HEK293 (cell line): ENCODE measurements at regions not wholly inside any gene's neighbourhood (a gene's known extent, or its start where the extent isn't known, plus 50 kb on each side); places are given as distances from the start of the nearest gene placed in this dataset.

Experiments used
- CTCF ChIA-PET: fragments of 350-600 bp; formaldehyde crosslinking; extraction: SDS; loops from one replicate; lab custom pipeline; 2021; ENCODE audit warnings: antibody characterized with exemption; lab: Yijun Ruan, JAX
- POLR2A ChIA-PET: fragments of 300-600 bp; formaldehyde crosslinking; extraction: SDS; loops from one replicate; lab custom pipeline; 2020; ENCODE audit warnings: antibody characterized with exemption, inconsistent platforms; lab: Yijun Ruan, JAX
- H3K27ac ChIP-seq: fragments of 200-500 bp; sonication (Bioruptor generic); 2 replicates; pipeline ENCODE4 v1.5.1; 2014; ENCODE audit warnings: low read depth, low read length, control low read depth, inconsistent platforms; ENCODE audit errors: extremely low read depth
- H3K36me3 ChIP-seq, 2 experiments: fragments of 200-500 bp in 1 of 2; sonication (Bioruptor generic) in 1 of 2; 1 replicate in 1 of 2; 2 replicates in 1 of 2; pipeline ENCODE4 v1.5.1; 2014 to 2017; ENCODE audit warnings: inconsistent platforms in 2 of 2, low read length in 2 of 2; ENCODE audit not compliant: control insufficient read depth in 2 of 2, insufficient read depth in 1 of 2
- H3K4me1 ChIP-seq: fragments of 200-500 bp; sonication (Bioruptor generic); 2 replicates; pipeline ENCODE4 v1.5.1; 2014; ENCODE audit warnings: mild to moderate bottlenecking, low read length, inconsistent platforms; ENCODE audit not compliant: control insufficient read depth, insufficient read depth
- H3K4me3 ChIP-seq: 2 replicates; pipeline ENCODE4 v1.5.1; 2011; ENCODE audit warnings: low read depth, mild to moderate bottlenecking, control low read depth, low read length, moderate library complexity
- H3K9me3 ChIP-seq: fragments of 200-500 bp; sonication (Bioruptor generic); 2 replicates; pipeline ENCODE4 v1.5.1; 2014; ENCODE audit warnings: low read depth, low read length, inconsistent platforms; ENCODE audit not compliant: control insufficient read depth, insufficient read depth
- GLI4 ChIP-seq: fragments of 450-650 bp; formaldehyde crosslinking; IDR thresholded peaks from 2 replicates; pipeline ENCODE4 v1.5.1; 2016; ENCODE audit warnings: missing biosample characterization, missing genetic modification characterization
- IKZF3 ChIP-seq: fragments of 450-650 bp; IDR thresholded peaks from 2 replicates; pipeline ENCODE4 v1.5.0; 2018; ENCODE audit warnings: missing biosample characterization, mild to moderate bottlenecking, missing genetic modification characterization, moderate library complexity
- PRDM2 ChIP-seq: fragments of 450-650 bp; formaldehyde crosslinking; IDR thresholded peaks from 2 replicates; pipeline ENCODE4 v1.5.1; 2016; ENCODE audit warnings: missing biosample characterization, missing genetic modification characterization, borderline replicate concordance
- WT1 ChIP-seq: fragments of 450-650 bp; formaldehyde crosslinking; IDR thresholded peaks from 2 replicates; pipeline ENCODE4 v1.5.1; 2016; ENCODE audit warnings: missing biosample characterization, missing genetic modification characterization
- ZBTB21 ChIP-seq: fragments of 450-650 bp; formaldehyde crosslinking; IDR thresholded peaks from 2 replicates; pipeline ENCODE4 v1.5.1; 2017; ENCODE audit warnings: missing biosample characterization, missing genetic modification characterization
- ZEB2 ChIP-seq: fragments of 450-650 bp; formaldehyde crosslinking; IDR thresholded peaks from 2 replicates; pipeline ENCODE4 v1.5.1; 2016; ENCODE audit warnings: missing biosample characterization, missing genetic modification characterization
- ZNF112 ChIP-seq: fragments of 450-650 bp; formaldehyde crosslinking; IDR thresholded peaks from 2 replicates; pipeline ENCODE4 v1.5.0; 2017; ENCODE audit warnings: missing biosample characterization, missing genetic modification characterization
- ZNF146 ChIP-seq: fragments of 450-650 bp; formaldehyde crosslinking; IDR thresholded peaks from 2 replicates; pipeline ENCODE4 v1.5.1; 2016; ENCODE audit warnings: missing biosample characterization, missing genetic modification characterization
- ZNF174 ChIP-seq: fragments of 450-650 bp; formaldehyde crosslinking; IDR thresholded peaks from 2 replicates; pipeline ENCODE4 v1.5.0; 2017; ENCODE audit warnings: missing biosample characterization, mild to moderate bottlenecking, missing genetic modification characterization
- ZNF214 ChIP-seq: fragments of 450-650 bp; formaldehyde crosslinking; IDR thresholded peaks from 2 replicates; pipeline ENCODE4 v1.5.1; 2017; ENCODE audit warnings: missing biosample characterization, mild to moderate bottlenecking, missing genetic modification characterization, borderline replicate concordance
- ZNF223 ChIP-seq: fragments of 450-650 bp; formaldehyde crosslinking; IDR thresholded peaks from 2 replicates; pipeline ENCODE4 v1.5.1; 2016; ENCODE audit warnings: missing biosample characterization, missing genetic modification characterization
- ZNF23 ChIP-seq: fragments of 450-650 bp; formaldehyde crosslinking; IDR thresholded peaks from 2 replicates; pipeline ENCODE4 v1.5.1; 2016; ENCODE audit warnings: missing biosample characterization, missing genetic modification characterization, borderline replicate concordance
- ZNF302 ChIP-seq: fragments of 450-650 bp; formaldehyde crosslinking; IDR thresholded peaks from 2 replicates; pipeline ENCODE4 v1.5.1; 2016; ENCODE audit warnings: missing biosample characterization, missing genetic modification characterization, low read depth
- ZNF335 ChIP-seq: fragments of 450-650 bp; formaldehyde crosslinking; conservative IDR thresholded peaks from 2 replicates; pipeline ENCODE4 v1.5.1; 2016; ENCODE audit warnings: missing biosample characterization, missing genetic modification characterization
- ZNF501 ChIP-seq: fragments of 450-650 bp; formaldehyde crosslinking; IDR thresholded peaks from 2 replicates; pipeline ENCODE4 v1.5.1; 2016; ENCODE audit warnings: missing biosample characterization, missing genetic modification characterization
- ZNF558 ChIP-seq: fragments of 450-650 bp; formaldehyde crosslinking; IDR thresholded peaks from 2 replicates; pipeline ENCODE4 v1.5.1; 2016; ENCODE audit warnings: missing biosample characterization, missing genetic modification characterization
- ZNF560 ChIP-seq: fragments of 450-650 bp; formaldehyde crosslinking; IDR thresholded peaks from 2 replicates; pipeline ENCODE4 v1.5.1; 2017; ENCODE audit warnings: missing biosample characterization, missing genetic modification characterization, borderline replicate concordance
- TF ChIP-seq, protein P1 (sequence below): fragments of 450-650 bp; formaldehyde crosslinking; IDR thresholded peaks from 2 replicates; pipeline ENCODE4 v1.5.1; 2016; ENCODE audit warnings: missing biosample characterization, missing genetic modification characterization
- TF ChIP-seq, protein P2 (sequence below): fragments of 450-650 bp; formaldehyde crosslinking; IDR thresholded peaks from 2 replicates; pipeline ENCODE4 v1.5.1; 2016; ENCODE audit warnings: missing biosample characterization, missing genetic modification characterization, borderline replicate concordance

- ChIA-PET POLR2A (no interaction called here), CTCF (no interaction called here)
- TF ChIP-seq GLI4 (tag by site-specific recombination): no peak
- TF ChIP-seq ZNF560 (tag by site-specific recombination): no peak
- TF ChIP-seq ZEB2 (tag by site-specific recombination): no peak
- no peak for TF ChIP-seq ZNF335 (tag by site-specific recombination)
- TF ChIP-seq WT1 (tag by site-specific recombination): no peak
- TF ChIP-seq IKZF3 (tag by site-specific recombination): no peak
- TF ChIP-seq ZNF501 (tag by site-specific recombination): no peak
- TF ChIP-seq ZNF146 (tag by site-specific recombination): no peak
- TF ChIP-seq ZBTB21 (tag by site-specific recombination): no peak
- TF ChIP-seq ZNF23 (tag by site-specific recombination): no peak
- no peak for TF ChIP-seq ZNF112 (tag by site-specific recombination)
- TF ChIP-seq, protein P1, sequence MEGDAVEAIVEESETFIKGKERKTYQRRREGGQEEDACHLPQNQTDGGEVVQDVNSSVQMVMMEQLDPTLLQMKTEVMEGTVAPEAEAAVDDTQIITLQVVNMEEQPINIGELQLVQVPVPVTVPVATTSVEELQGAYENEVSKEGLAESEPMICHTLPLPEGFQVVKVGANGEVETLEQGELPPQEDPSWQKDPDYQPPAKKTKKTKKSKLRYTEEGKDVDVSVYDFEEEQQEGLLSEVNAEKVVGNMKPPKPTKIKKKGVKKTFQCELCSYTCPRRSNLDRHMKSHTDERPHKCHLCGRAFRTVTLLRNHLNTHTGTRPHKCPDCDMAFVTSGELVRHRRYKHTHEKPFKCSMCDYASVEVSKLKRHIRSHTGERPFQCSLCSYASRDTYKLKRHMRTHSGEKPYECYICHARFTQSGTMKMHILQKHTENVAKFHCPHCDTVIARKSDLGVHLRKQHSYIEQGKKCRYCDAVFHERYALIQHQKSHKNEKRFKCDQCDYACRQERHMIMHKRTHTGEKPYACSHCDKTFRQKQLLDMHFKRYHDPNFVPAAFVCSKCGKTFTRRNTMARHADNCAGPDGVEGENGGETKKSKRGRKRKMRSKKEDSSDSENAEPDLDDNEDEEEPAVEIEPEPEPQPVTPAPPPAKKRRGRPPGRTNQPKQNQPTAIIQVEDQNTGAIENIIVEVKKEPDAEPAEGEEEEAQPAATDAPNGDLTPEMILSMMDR (tag by site-specific recombination): no peak
- no peak for TF ChIP-seq ZNF302 (tag by site-specific recombination)
- TF ChIP-seq PRDM2 (tag by site-specific recombination): no peak
- no peak for TF ChIP-seq ZNF223 (tag by site-specific recombination)
- TF ChIP-seq ZNF174 (tag by site-specific recombination): no peak
- no peak for TF ChIP-seq ZNF558 (tag by site-specific recombination)
- no peak for TF ChIP-seq ZNF214 (tag by site-specific recombination)
- TF ChIP-seq, protein P2, sequence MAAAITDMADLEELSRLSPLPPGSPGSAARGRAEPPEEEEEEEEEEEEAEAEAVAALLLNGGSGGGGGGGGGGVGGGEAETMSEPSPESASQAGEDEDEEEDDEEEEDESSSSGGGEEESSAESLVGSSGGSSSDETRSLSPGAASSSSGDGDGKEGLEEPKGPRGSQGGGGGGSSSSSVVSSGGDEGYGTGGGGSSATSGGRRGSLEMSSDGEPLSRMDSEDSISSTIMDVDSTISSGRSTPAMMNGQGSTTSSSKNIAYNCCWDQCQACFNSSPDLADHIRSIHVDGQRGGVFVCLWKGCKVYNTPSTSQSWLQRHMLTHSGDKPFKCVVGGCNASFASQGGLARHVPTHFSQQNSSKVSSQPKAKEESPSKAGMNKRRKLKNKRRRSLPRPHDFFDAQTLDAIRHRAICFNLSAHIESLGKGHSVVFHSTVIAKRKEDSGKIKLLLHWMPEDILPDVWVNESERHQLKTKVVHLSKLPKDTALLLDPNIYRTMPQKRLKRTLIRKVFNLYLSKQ (tag by site-specific recombination): no peak
- H3K4me3 ChIP-seq: no peak overlapping the region
- no peaks in the 10 kb centered on the region for H3K36me3 ChIP-seq
- no peaks in the 10 kb centered on the region for H3K4me1 ChIP-seq
- H3K9me3 ChIP-seq: no peaks in the 10 kb centered on the region
- no peak overlapping the region for H3K27ac ChIP-seq
Observed at GRCh38 chr2:209074711-209075110, 349.1 kb upstream of the MAP2 start.
